ENCODE measurements at regions not wholly inside any gene's neighbourhood (a gene's known extent, or its start where the extent isn't known, plus 50 kb on each side); places are given as distances from the start of the nearest gene placed in this dataset.

GRCh38 chr2:180322781-180323180 lies 315.7 kb upstream of the CWC22 start:
- TF ChIP-seq CTCF (IDR thresholded peaks at IDR 0.05) (no peak), POLR2A (IDR thresholded peaks at IDR 0.05) (no peak)

Measured in lower leg skin (tissue), 3 donors.